MCF 10A (cell line): ENCODE measurements at regions not wholly inside any gene's neighbourhood (a gene's known extent, or its start where the extent isn't known, plus 50 kb on each side); places are given as distances from the start of the nearest gene placed in this dataset.

ENCODE experiments used
- BruUV-seq: library from RNA; stranded (reverse); fragments of 400-500 nt; replicated peaks from 2 replicates; lab custom pipeline; 2021; lab: Mats Ljungman, UMichigan
- CTCF ChIA-PET: fragments of 300-600 bp; sonication (Branson Sonifier 250); formaldehyde crosslinking; extraction: SDS; loops from one replicate; lab custom pipeline; 2021; ENCODE audit warnings: antibody characterized with exemption, inconsistent platforms; lab: Yijun Ruan, JAX
- POLR2A ChIA-PET: fragments of 300-600, 350-650 bp; sonication (Branson Sonifier 250); formaldehyde crosslinking; extraction: SDS; loops from one replicate; lab custom pipeline; 2020; ENCODE audit warnings: antibody characterized with exemption, inconsistent platforms; lab: Yijun Ruan, JAX
- DNase-seq: peaks from one replicate; pipeline ENCODE4 v3.0.0-alpha.2; 2018; ENCODE audit not compliant: unreplicated experiment
- H3K27ac Mint-ChIP-seq: one replicate; pipeline ENCODE4 v1.8.0; 2022; ENCODE audit warnings: mild to moderate bottlenecking, low read depth, mixed read lengths; ENCODE audit not compliant: unreplicated experiment
- H3K27me3 Mint-ChIP-seq: one replicate; pipeline ENCODE4 v1.8.0; 2022; ENCODE audit warnings: mixed read lengths; ENCODE audit not compliant: insufficient read depth, unreplicated experiment
- H3K36me3 Mint-ChIP-seq: one replicate; pipeline ENCODE4 v1.8.0; 2022; ENCODE audit warnings: mild to moderate bottlenecking, moderate library complexity, mixed read lengths; ENCODE audit not compliant: insufficient read depth, unreplicated experiment
- H3K4me1 Mint-ChIP-seq: one replicate; pipeline ENCODE4 v1.8.0; 2022; ENCODE audit warnings: mixed read lengths; ENCODE audit not compliant: insufficient read depth, unreplicated experiment
- H3K4me3 Mint-ChIP-seq: one replicate; pipeline ENCODE4 v1.8.0; 2022; ENCODE audit warnings: mild to moderate bottlenecking, moderate library complexity, mixed read lengths; ENCODE audit not compliant: unreplicated experiment
- H3K9me3 Mint-ChIP-seq: one replicate; pipeline ENCODE4 v1.8.0; 2022; ENCODE audit warnings: mixed read lengths; ENCODE audit not compliant: unreplicated experiment
- CTCF ChIP-seq: fragments of 200-600 bp; IDR thresholded peaks from one replicate; pipeline ENCODE4 v1.8.0; 2022; ENCODE audit warnings: antibody characterized with exemption, mild to moderate bottlenecking; ENCODE audit not compliant: unreplicated experiment
- intact Hi-C: fragments of 100-400 bp; cut with micrococcal nuclease; formaldehyde crosslinking; loops from 2 replicates; pipeline ENCODE4 v1.14.1; 2022

- Mint-ChIP-seq H3K36me3 (no peaks in the 10 kb centered on the region), H3K27me3 (no peaks in the 10 kb centered on the region), H3K9me3 (no peaks in the 10 kb centered on the region), H3K4me3 (no peak overlapping the region), H3K4me1 (no peaks in the 10 kb centered on the region), H3K27ac (no peak overlapping the region)
- DNase-seq: no peak
- ChIA-PET POLR2A (no interaction called here), CTCF (no interaction called here)
- intact Hi-C loops: no loop called here
- no TSS peak for BruUV-seq
- TF ChIP-seq CTCF: no peak
Measured at GRCh38 chr13:106234636-106235035, 300.8 kb downstream of the EFNB2 start.

- TF ChIP-seq CTCF: no peak
- BruUV-seq: no TSS peak
- DNase-seq: no peak
- Mint-ChIP-seq H3K36me3 (no peaks in the 10 kb centered on the region), H3K4me3 (no peak overlapping the region), H3K27me3 (no peaks in the 10 kb centered on the region), H3K9me3 (no peaks in the 10 kb centered on the region), H3K4me1 (no peaks in the 10 kb centered on the region), H3K27ac (no peak overlapping the region)
- POLR2A ChIA-PET: no interaction called here
- intact Hi-C loops: no loop called here
- CTCF ChIA-PET: interaction anchor here (0.6 to 0.7 kb wide), 3 partner anchors 22 to 182 kb away, joined by 3 read pairs; no protein-coding TSS in a partner anchor
Measured at GRCh38 chr13:106233134-106233735, 302.2 kb downstream of the EFNB2 start.

GRCh38 chr13:106232681-106233080 is 302.8 kb downstream of the EFNB2 start:
- TF ChIP-seq CTCF: no peak
- H3K36me3 Mint-ChIP-seq: no peaks in the 10 kb centered on the region
- no TSS peak for BruUV-seq
- H3K27ac Mint-ChIP-seq: no peak overlapping the region
- POLR2A ChIA-PET: no interaction called here
- H3K27me3 Mint-ChIP-seq: no peaks in the 10 kb centered on the region
- intact Hi-C loops: no loop called here
- no peak overlapping the region for H3K4me3 Mint-ChIP-seq
- CTCF ChIA-PET: interaction anchor here (0.6 to 0.7 kb wide), 2 partner anchors 182 to 284 kb away, joined by 3 to 4 read pairs; no protein-coding TSS in a partner anchor
- no peaks in the 10 kb centered on the region for H3K4me1 Mint-ChIP-seq
- DNase-seq: no peak
- H3K9me3 Mint-ChIP-seq: no peaks in the 10 kb centered on the region

- no peak overlapping the region for H3K4me3 Mint-ChIP-seq
- no peaks in the 10 kb centered on the region for H3K27me3 Mint-ChIP-seq
- no peaks in the 10 kb centered on the region for H3K4me1 Mint-ChIP-seq
- peak; percentile 84 for DNase-seq
- intact Hi-C loops: no loop called here
- no peak for TF ChIP-seq CTCF
- no peaks in the 10 kb centered on the region for H3K36me3 Mint-ChIP-seq
- BruUV-seq: no TSS peak
- H3K27ac Mint-ChIP-seq: no peak overlapping the region
- POLR2A ChIA-PET: interaction anchor here (0.8 to 1.4 kb wide), 2 partner anchors 11 to 12 kb away, joined by 3 to 4 read pairs; no protein-coding TSS in a partner anchor
- CTCF ChIA-PET: interaction anchor here (0.8 kb wide), 1 partner anchor 243 kb away, joined by 3 read pairs; no protein-coding TSS in a partner anchor
- H3K9me3 Mint-ChIP-seq: no peaks in the 10 kb centered on the region
Measured at GRCh38 chr13:106230450-106230849, 305.0 kb downstream of the EFNB2 start.
